IMR-90 (cell line): ENCODE measurements at regions not wholly inside any gene's neighbourhood (a gene's known extent, or its start where the extent isn't known, plus 50 kb on each side); places are given as distances from the start of the nearest gene placed in this dataset.

Source experiments
- ATAC-seq: fragments of 200-7000 bp; cut with Tn5 transposase; 2 replicates; pipeline ENCODE4 v1.9.1; 2020; ENCODE audit warnings: low read depth, mild to moderate bottlenecking, moderate library complexity
- BruUV-seq: library from RNA; stranded (reverse); fragments of 400-500 nt; replicated peaks from 2 replicates; lab custom pipeline; 2021; lab: Mats Ljungman, UMichigan
- CTCF ChIA-PET: fragments of 300-600 bp; formaldehyde crosslinking; extraction: SDS; loops from one replicate; lab custom pipeline; 2021; ENCODE audit warnings: antibody characterized with exemption; lab: Yijun Ruan, JAX
- POLR2A ChIA-PET: fragments of 300-600 bp; sonication (Branson Sonifier 250); formaldehyde crosslinking; loops from one replicate; lab custom pipeline; 2022; ENCODE audit warnings: antibody characterized with exemption; ENCODE audit not compliant: unreplicated experiment; lab: Charles Lee
- DNase-seq: peaks from one replicate; pipeline ENCODE4 v3.0.0; 2013
- H2AFZ ChIP-seq: replicated peaks from 2 replicates; pipeline ENCODE3; 2013; ENCODE audit warnings: low read length, mild to moderate bottlenecking; ENCODE audit not compliant: poor library complexity
- H2AK5ac ChIP-seq: 2 replicates; pipeline ENCODE4 v1.6.1; 2013; ENCODE audit warnings: low read depth, low read length, inconsistent platforms
- H2AK9ac ChIP-seq: replicated peaks from 2 replicates; pipeline ENCODE3; 2013; ENCODE audit warnings: mild to moderate bottlenecking, low read depth, low read length, moderate library complexity; ENCODE audit not compliant: poor library complexity
- H2BK120ac ChIP-seq: 2 replicates; pipeline ENCODE4 v1.6.1; 2013; ENCODE audit warnings: low read depth, low read length, inconsistent platforms
- H2BK15ac ChIP-seq: 3 replicates; pipeline ENCODE4 v1.6.1; 2013; ENCODE audit warnings: low read depth, low read length, inconsistent platforms
- H2BK20ac ChIP-seq: 2 replicates; pipeline ENCODE4 v1.6.1; 2013; ENCODE audit warnings: low read depth, mild to moderate bottlenecking, inconsistent platforms, low read length, moderate library complexity
- H2BK5ac ChIP-seq: 2 replicates; pipeline ENCODE4 v1.6.1; 2013; ENCODE audit warnings: mild to moderate bottlenecking, low read depth, low read length, inconsistent platforms; ENCODE audit not compliant: poor library complexity, severe bottlenecking
- H3K14ac ChIP-seq: replicated peaks from 2 replicates; pipeline ENCODE4 v1.6.1; 2013; ENCODE audit warnings: low read depth, low read length, inconsistent platforms
- H3K18ac ChIP-seq: 2 replicates; pipeline ENCODE4 v1.6.1; 2013; ENCODE audit warnings: low read depth, low read length, control low read depth
- H3K23ac ChIP-seq: 2 replicates; pipeline ENCODE4 v1.6.1; 2013; ENCODE audit warnings: low read depth, low read length, inconsistent platforms
- H3K27ac ChIP-seq: 2 replicates; pipeline ENCODE4 v1.5.1; 2013; ENCODE audit warnings: mild to moderate bottlenecking, control low read depth, low read length; ENCODE audit not compliant: insufficient read depth
- H3K27me3 ChIP-seq: 2 replicates; pipeline ENCODE4 v1.6.1; 2013; ENCODE audit warnings: low read length; ENCODE audit not compliant: control insufficient read depth, insufficient read depth
- H3K36me3 ChIP-seq: 2 replicates; pipeline ENCODE4 v1.6.1; 2013; ENCODE audit warnings: low read length, mixed read lengths; ENCODE audit not compliant: control insufficient read depth, insufficient read depth
- H3K4ac ChIP-seq: 2 replicates; pipeline ENCODE4 v1.6.1; 2013; ENCODE audit warnings: low read depth, low read length, inconsistent platforms
- H3K4me1 ChIP-seq: 2 replicates; pipeline ENCODE4 v1.6.1; 2013; ENCODE audit warnings: low read length, mixed read lengths; ENCODE audit not compliant: control insufficient read depth, insufficient read depth
- H3K4me2 ChIP-seq: 2 replicates; pipeline ENCODE4 v1.6.1; 2013; ENCODE audit warnings: low read depth, mild to moderate bottlenecking, control low read depth, low read length, moderate library complexity
- H3K4me3 ChIP-seq: 2 replicates; pipeline ENCODE4 v1.5.1; 2013; ENCODE audit warnings: low read depth, mild to moderate bottlenecking, control low read depth, low read length, moderate library complexity; ENCODE audit not compliant: insufficient read depth
- H3K56ac ChIP-seq: 2 replicates; pipeline ENCODE4 v1.6.1; 2013; ENCODE audit warnings: low read length, inconsistent platforms; ENCODE audit not compliant: insufficient read depth; ENCODE audit errors: extremely low read depth
- H3K79me1 ChIP-seq, 2 experiments: 2 replicates each; pipeline ENCODE4 v1.6.1; 2013; ENCODE audit warnings: low read length in 2 of 2, inconsistent platforms in 1 of 2, low read depth in 1 of 2
- H3K9ac ChIP-seq: 2 replicates; pipeline ENCODE4 v1.6.1; 2013; ENCODE audit warnings: low read depth, low read length, control low read depth
- H3K9me1 ChIP-seq: 2 replicates; pipeline ENCODE4 v1.6.1; 2013; ENCODE audit warnings: low read length, inconsistent platforms; ENCODE audit not compliant: insufficient read depth
- H3K9me3 ChIP-seq: 2 replicates; pipeline ENCODE4 v1.6.1; 2013; ENCODE audit warnings: low read length; ENCODE audit not compliant: control insufficient read depth, insufficient read depth
- H4K20me1 ChIP-seq: 2 replicates; pipeline ENCODE4 v1.6.1; 2013; ENCODE audit warnings: low read length, inconsistent platforms; ENCODE audit not compliant: insufficient read depth
- H4K5ac ChIP-seq: 2 replicates; pipeline ENCODE4 v1.6.1; 2013; ENCODE audit warnings: mild to moderate bottlenecking, low read depth, low read length, control low read depth
- H4K8ac ChIP-seq, 2 experiments: 2 replicates each; pipeline ENCODE4 v1.6.1; 2013; ENCODE audit warnings: low read depth in 2 of 2, low read length in 2 of 2, control low read depth in 1 of 2, inconsistent platforms in 1 of 2
- H4K91ac ChIP-seq: 2 replicates; pipeline ENCODE4 v1.6.1; 2013; ENCODE audit warnings: low read depth, low read length, inconsistent platforms; ENCODE audit not compliant: insufficient read depth
- BHLHE40 ChIP-seq: fragments of 150-350 bp; IDR thresholded peaks from 2 replicates; pipeline ENCODE4 v1.6.1; 2016; ENCODE audit warnings: mild to moderate bottlenecking, low read depth, low read length
- FOS ChIP-seq: fragments of 150-350 bp; IDR thresholded peaks from 2 replicates; pipeline ENCODE4 v1.6.1; 2016; ENCODE audit warnings: low read depth, low read length
- MAZ ChIP-seq: IDR thresholded peaks from 2 replicates; pipeline ENCODE4 v1.6.1; 2012; ENCODE audit warnings: low read depth, mild to moderate bottlenecking, low read length, improper control_type of control experiment, moderate library complexity, borderline replicate concordance
- RAD21 ChIP-seq: IDR thresholded peaks from 2 replicates; pipeline ENCODE4 v1.6.1; 2012; ENCODE audit warnings: low read length, improper control_type of control experiment
- RCOR1 ChIP-seq: IDR thresholded peaks from 2 replicates; pipeline ENCODE4 v1.6.1; 2012; ENCODE audit warnings: mild to moderate bottlenecking, low read length, improper control_type of control experiment; ENCODE audit not compliant: insufficient replicate concordance
- RFX5 ChIP-seq: IDR thresholded peaks from 2 replicates; pipeline ENCODE4 v1.8.0; 2012; ENCODE audit warnings: low read depth, mild to moderate bottlenecking, low read length, moderate library complexity
- SMC3 ChIP-seq: fragments of 150-350 bp; IDR thresholded peaks from 2 replicates; pipeline ENCODE4 v1.6.1; 2016; ENCODE audit warnings: low read depth, mild to moderate bottlenecking, antibody characterized with exemption, low read length, moderate library complexity
- WGBS, 2 experiments: methylation state at CpG; one replicate each; pipeline versions ENCODE4 v1.1.5 to v1.1.7; 2013; ENCODE audit warnings: missing lambda C conversion rate in 2 of 2; ENCODE audit not compliant: insufficient read length in 1 of 2; ENCODE audit errors: extremely low coverage in 2 of 2; 5-methylcytosine and 5-hydroxymethylcytosine counted together
- dilution Hi-C: fragments of 300-500 bp; cut with HindIII; formaldehyde crosslinking; loops from one replicate; pipeline ENCODE4 v1.14.3; 2018; ENCODE audit warnings: low sequenced_read_pairs; ENCODE audit not compliant: unreplicated experiment
- in situ Hi-C: fragments of 300-500 bp; cut with MboI; formaldehyde crosslinking; loops from 3 replicates; pipeline ENCODE4 v1.14.3; 2019; ENCODE audit warnings: low sequenced_read_pairs, inconsistent platforms, mixed read lengths
- intact Hi-C: fragments of 100-400 bp; cut with micrococcal nuclease; formaldehyde crosslinking; loops from 2 replicates; pipeline ENCODE4 v1.10.0; 2022

GRCh38 chr2:43060390-43061016 is 165.9 kb downstream of the ZFP36L2 start:
- dilution Hi-C loops = no loop called here
- Histone ChIP-seq H3K27ac (no peak overlapping the region), H2AK5ac (peak overlapping the region; percentile 91; the same call in 1 of the 2 replicates), H3K79me1 (no peaks in the 10 kb centered on the region), H4K20me1 (no peaks in the 10 kb centered on the region), H3K4me2 (no peak overlapping the region), H2BK20ac (peak overlapping the region; percentile 74), H4K91ac (peak overlapping the region; percentile 38), H3K14ac (peak overlapping the region; percentile 72; the same call in 1 of the 2 replicates), H3K9ac (no peak overlapping the region), H3K4me1 (peaks cover 8% of the 10 kb centered on the region), H4K5ac (no peak overlapping the region), H2BK15ac (peak overlapping the region; percentile 70; the same call in 2 of the 3 replicates), H3K18ac (peak overlapping the region; percentile 54; the same call in 1 of the 2 replicates), H3K4me3 (no peak overlapping the region), H3K56ac (no peak overlapping the region), H2AFZ (no peak overlapping the region), H2BK5ac (no peak overlapping the region), H3K27me3 (no peaks in the 10 kb centered on the region; the same call in 1 of the 2 replicates), H2AK9ac (peak overlapping the region; percentile 67), H2BK120ac (peak overlapping the region; percentile 68), H3K9me1 (0 out of 2 replicates have a peak, but pooled peaks cover 5% of the 10 kb centered on the region), H3K9me3 (no peaks in the 10 kb centered on the region; the same call in 1 of the 2 replicates), H3K36me3 (no peaks in the 10 kb centered on the region), H3K4ac (peak overlapping the region; percentile 31), H4K8ac (peak overlapping the region; percentile 4 to 42; a peak in 2 of 4 replicates), H3K23ac (peak overlapping the region; percentile 24; the same call in 1 of the 2 replicates)
- no TSS peak for BruUV-seq
- TF ChIP-seq RCOR1 (no peak), RAD21 (no peak), BHLHE40 (no peak), MAZ (no peak), SMC3 (no peak), RFX5 (no peak), FOS (no peak)
- in situ Hi-C loops = no loop called here
- POLR2A ChIA-PET = no interaction called here
- intact Hi-C loops = no loop called here
- WGBS, 2 experiments = 100% methylated on average over 1 of the region's 3 CpGs; no CpG with 5 or more reads in 1 of the 2 experiments
- CTCF ChIA-PET = no interaction called here
- ATAC-seq (no peak), DNase-seq (no peak)
